ENCODE measurements at regions not wholly inside any gene's neighbourhood (a gene's known extent, or its start where the extent isn't known, plus 50 kb on each side); places are given as distances from the start of the nearest gene placed in this dataset.
"Not testable (repeated sequence)": the region's sequence is repeated elsewhere in the genome, so short reads cannot be mapped to it uniquely, and the experiment has no call there.

GRCh38 chr6:126892869-126893268 is 225.6 kb upstream of the RSPO3 start:
- not testable (repeated sequence) for TF ChIP-seq CTCF (IDR thresholded peaks at IDR 0.05 in 8 of 11, conservative IDR thresholded peaks at IDR 0.05 in 3 of 11); POLR2A (IDR thresholded peaks at IDR 0.05)

All from spleen (tissue), 7 donors.